ENCODE measurements at regions not wholly inside any gene's neighbourhood (a gene's known extent, or its start where the extent isn't known, plus 50 kb on each side); places are given as distances from the start of the nearest gene placed in this dataset.

GRCh38 chr2:128436479-128437203 lies 118.0 kb upstream of the HS6ST1 start:
- TF ChIP-seq CTCF (IDR thresholded peaks at IDR 0.05) = no peak
- no peaks in the 10 kb centered on the region for H3K4me1 ChIP-seq (ENCODE audit: control insufficient read depth in 1 of 2, insufficient read depth in 1 of 2, low read depth in 1 of 2, low read length in 1 of 2)
- H3K27me3 ChIP-seq = no peaks in the 10 kb centered on the region
- no peak overlapping the region for H3K27ac ChIP-seq
- no peak overlapping the region for H3K4me3 ChIP-seq (ENCODE audit: low read depth in 1 of 2, low read length in 1 of 2)
- no peaks in the 10 kb centered on the region for H3K36me3 ChIP-seq
- no peaks in the 10 kb centered on the region for H3K9me3 ChIP-seq

GRCh38 chr2:128437204-128437565 lies 118.5 kb upstream of the HS6ST1 start:
- TF ChIP-seq CTCF (IDR thresholded peaks at IDR 0.05) = no peak
- Histone ChIP-seq H3K4me3 (ENCODE audit: low read depth in 1 of 2, low read length in 1 of 2) (no peak overlapping the region), H3K27me3 (no peaks in the 10 kb centered on the region), H3K27ac (no peak overlapping the region), H3K9me3 (no peaks in the 10 kb centered on the region), H3K4me1 (ENCODE audit: control insufficient read depth in 1 of 2, insufficient read depth in 1 of 2, low read depth in 1 of 2, low read length in 1 of 2) (no peaks in the 10 kb centered on the region), H3K36me3 (no peaks in the 10 kb centered on the region)

- H3K27ac ChIP-seq = no peak overlapping the region
- no peaks in the 10 kb centered on the region for H3K36me3 ChIP-seq
- TF ChIP-seq CTCF (IDR thresholded peaks at IDR 0.05) = no peak
- H3K4me3 ChIP-seq (ENCODE audit: low read depth in 1 of 2, low read length in 1 of 2) = no peak overlapping the region
- no peaks in the 10 kb centered on the region for H3K27me3 ChIP-seq
- H3K9me3 ChIP-seq = no peaks in the 10 kb centered on the region
- H3K4me1 ChIP-seq (ENCODE audit: control insufficient read depth in 1 of 2, insufficient read depth in 1 of 2, low read depth in 1 of 2, low read length in 1 of 2) = peaks cover 0 to 3% of the 10 kb centered on the region in 2 experiments
Observed at GRCh38 chr2:128438091-128438490, 119.4 kb upstream of the HS6ST1 start.

GRCh38 chr2:128438586-128438985 lies 119.9 kb upstream of the HS6ST1 start:
- Histone ChIP-seq H3K4me1 (ENCODE audit: control insufficient read depth in 1 of 2, insufficient read depth in 1 of 2, low read depth in 1 of 2, low read length in 1 of 2) (peaks cover 0 to 5% of the 10 kb centered on the region in 2 experiments), H3K9me3 (no peaks in the 10 kb centered on the region), H3K27ac (no peak overlapping the region), H3K36me3 (no peaks in the 10 kb centered on the region), H3K27me3 (no peaks in the 10 kb centered on the region), H3K4me3 (ENCODE audit: low read depth in 1 of 2, low read length in 1 of 2) (no peak overlapping the region)
- TF ChIP-seq CTCF (IDR thresholded peaks at IDR 0.05) = no peak

- Histone ChIP-seq H3K4me3 (ENCODE audit: low read depth in 1 of 2, low read length in 1 of 2) (no peak overlapping the region), H3K27me3 (no peaks in the 10 kb centered on the region), H3K9me3 (no peaks in the 10 kb centered on the region), H3K4me1 (ENCODE audit: control insufficient read depth in 1 of 2, insufficient read depth in 1 of 2, low read depth in 1 of 2, low read length in 1 of 2) (peaks cover 0 to 5% of the 10 kb centered on the region in 2 experiments), H3K36me3 (no peaks in the 10 kb centered on the region), H3K27ac (no peak overlapping the region)
- TF ChIP-seq CTCF (IDR thresholded peaks at IDR 0.05) = no peak
Observed at GRCh38 chr2:128439031-128439790, 120.5 kb upstream of the HS6ST1 start.
